Central memory CD4-positive, alpha-beta T cell (primary cell): ENCODE measurements at regions not wholly inside any gene's neighbourhood (a gene's known extent, or its start where the extent isn't known, plus 50 kb on each side); places are given as distances from the start of the nearest gene placed in this dataset.
A peak's percentile ranks its signal among the peaks of the same experiment; 100 is the strongest.

Source experiments
- DNase-seq: peaks from one replicate; pipeline ENCODE4 v3.0.0; 2022

- peak; percentile 84 for DNase-seq
Measured at GRCh38 chr11:35077709-35078469, 61.1 kb upstream of the CD44 start.

DNA sequence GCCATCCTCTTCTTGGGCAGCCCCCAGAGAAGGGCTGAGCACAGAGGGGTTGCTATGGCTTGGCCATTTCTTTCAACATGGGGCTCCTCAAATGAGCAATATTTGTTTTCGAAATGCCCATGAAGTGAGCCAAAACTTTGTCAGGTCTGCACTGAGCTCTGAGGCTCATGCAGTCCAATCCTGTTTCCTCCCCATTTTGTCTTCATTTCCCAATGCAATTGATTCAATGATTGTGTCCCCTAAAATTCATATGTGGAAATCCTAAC lies 60.6 kb upstream of the CD44 start:
- no peak for DNase-seq

DNA sequence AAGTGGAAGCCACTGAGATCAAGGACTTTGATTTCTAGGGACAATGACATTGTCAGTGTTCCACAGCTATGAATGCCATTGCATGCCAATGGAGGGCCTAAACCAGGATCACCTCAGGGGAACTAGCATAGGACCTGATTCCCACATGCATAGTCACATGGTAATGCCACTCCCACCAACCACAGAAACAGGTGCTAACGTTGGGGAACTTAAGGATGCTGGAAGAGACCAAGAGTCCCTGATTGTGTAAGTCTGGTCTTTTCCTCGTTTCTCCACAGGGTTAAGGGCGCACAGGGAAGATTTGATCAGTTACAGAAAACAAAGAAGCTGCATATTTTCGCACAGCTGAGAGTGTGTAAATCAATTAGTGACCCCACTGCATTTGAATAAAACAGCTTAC lies 59.4 kb upstream of the CD44 start:
- no peak for DNase-seq

GRCh38 chr11:35082321-35083180 lies 56.4 kb upstream of the CD44 start:
- DNase-seq: peak; percentile 94

DNA sequence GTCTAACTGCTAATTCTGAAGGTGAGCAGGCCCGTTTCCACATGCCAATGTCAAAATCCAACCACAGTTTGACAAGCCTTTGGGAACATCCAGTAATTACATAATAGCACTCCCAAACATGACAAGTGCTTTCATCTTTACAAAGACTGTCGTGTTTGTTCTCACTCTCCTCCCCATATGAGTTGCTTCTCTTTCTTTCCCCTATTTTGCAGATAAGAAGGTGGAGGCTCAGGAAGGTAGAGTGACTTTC lies 55.9 kb upstream of the CD44 start:
- DNase-seq: no peak

- DNase-seq: peak; percentile 83
Measured at GRCh38 chr11:35083431-35084238, 55.3 kb upstream of the CD44 start.

- DNase-seq: no peak
Measured at GRCh38 chr11:35084817-35085440, 54.0 kb upstream of the CD44 start.

- no peak for DNase-seq
Measured at GRCh38 chr11:35085531-35086165, 53.3 kb upstream of the CD44 start.

DNA sequence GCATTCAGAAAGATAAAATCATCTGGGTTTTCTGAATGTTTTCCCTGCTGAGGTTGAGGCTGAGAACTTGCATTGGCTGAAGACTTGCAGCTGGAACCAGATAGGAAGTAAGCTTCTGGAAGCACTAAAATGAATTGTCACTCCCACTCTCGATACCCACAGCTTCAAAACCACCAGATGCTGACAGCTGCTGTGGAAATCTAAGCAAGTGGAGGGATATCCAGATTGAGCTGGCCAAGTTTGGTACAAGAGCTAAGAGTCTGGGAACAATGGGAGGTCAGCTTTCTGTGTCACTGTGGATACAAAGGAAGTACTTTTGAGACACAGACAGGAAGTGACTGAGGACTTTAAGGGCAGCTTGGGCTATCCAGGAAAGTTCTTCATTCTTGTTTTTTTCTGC lies 51.3 kb upstream of the CD44 start:
- no peak for DNase-seq

GRCh38 chr11:35088226-35088625 lies 50.7 kb upstream of the CD44 start:
- no peak for DNase-seq

DNA sequence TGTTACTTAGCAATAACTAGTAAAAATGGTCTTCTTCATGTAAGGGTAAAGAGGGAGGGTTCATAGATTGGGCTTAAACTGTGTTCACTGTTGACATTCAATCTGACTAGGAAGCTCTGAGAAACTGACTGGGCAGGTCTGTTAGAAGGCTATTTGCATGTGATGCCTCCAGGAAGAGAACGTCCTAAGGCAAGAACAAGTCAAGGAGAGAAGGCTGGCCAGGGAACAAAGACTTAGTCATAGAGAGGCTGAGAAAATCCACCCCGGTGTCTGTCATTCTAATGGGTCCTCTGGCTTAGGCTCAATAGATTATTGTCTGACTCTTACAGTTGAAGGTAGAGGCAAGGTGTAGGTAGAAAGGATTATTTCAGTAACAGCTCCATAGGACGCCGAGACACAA lies 50.3 kb upstream of the CD44 start:
- DNase-seq: no peak
